ENCODE measurements at regions not wholly inside any gene's neighbourhood (a gene's known extent, or its start where the extent isn't known, plus 50 kb on each side); places are given as distances from the start of the nearest gene placed in this dataset.

- TF ChIP-seq CTCF (conservative IDR thresholded peaks at IDR 0.05; ENCODE audit: low read depth, low read length) (no peak), EZH2 (IDR thresholded peaks at IDR 0.05; ENCODE audit: low read length, unreplicated experiment) (no peak)
These were observed 416.4 kb upstream of the IRX1 start for GRCh38 chr5:3179220-3179619.
